ENCODE measurements at regions not wholly inside any gene's neighbourhood (a gene's known extent, or its start where the extent isn't known, plus 50 kb on each side); places are given as distances from the start of the nearest gene placed in this dataset.

- no peak for FAIRE-seq
- no peak for TF ChIP-seq CTCF (IDR thresholded peaks at IDR 0.05; ENCODE audit: insufficient read depth, low read length, severe bottlenecking)
- Histone ChIP-seq H3K36me3 (ENCODE audit: control insufficient read depth, insufficient read depth, low read length) (no peaks in the 10 kb centered on the region), H3K27me3 (ENCODE audit: control insufficient read depth, insufficient read depth, low read length) (no peaks in the 10 kb centered on the region), H3K4me3 (ENCODE audit: low read depth, low read length) (no peak overlapping the region)
- DNase-seq (ENCODE audit: low read depth) = peak; percentile 28
Observed at GRCh38 chrX:39898147-39898546, 199.6 kb downstream of the BCOR start.

- FAIRE-seq (no peak), DNase-seq (ENCODE audit: low read depth) (no peak)
- no peaks in the 10 kb centered on the region for H3K27me3 ChIP-seq (ENCODE audit: control insufficient read depth, insufficient read depth, low read length)
- no peak for TF ChIP-seq CTCF (IDR thresholded peaks at IDR 0.05; ENCODE audit: insufficient read depth, low read length, severe bottlenecking)
- no peaks in the 10 kb centered on the region for H3K36me3 ChIP-seq (ENCODE audit: control insufficient read depth, insufficient read depth, low read length)
- no peak overlapping the region for H3K4me3 ChIP-seq (ENCODE audit: low read depth, low read length)
Observed at GRCh38 chrX:39899059-39899458, 198.7 kb downstream of the BCOR start.

GRCh38 chrX:39899856-39900776, 197.6 kb downstream of the BCOR start:
- Histone ChIP-seq H3K36me3 (ENCODE audit: control insufficient read depth, insufficient read depth, low read length) (no peaks in the 10 kb centered on the region), H3K4me3 (ENCODE audit: low read depth, low read length) (no peak overlapping the region), H3K27me3 (ENCODE audit: control insufficient read depth, insufficient read depth, low read length) (no peaks in the 10 kb centered on the region)
- no peak for TF ChIP-seq CTCF (IDR thresholded peaks at IDR 0.05; ENCODE audit: insufficient read depth, low read length, severe bottlenecking)
- FAIRE-seq (no peak), DNase-seq (ENCODE audit: low read depth) (peak; percentile 74)

GRCh38 chrX:39900777-39901170, 197.0 kb downstream of the BCOR start:
- no peak for FAIRE-seq
- no peak overlapping the region for H3K4me3 ChIP-seq (ENCODE audit: low read depth, low read length)
- no peaks in the 10 kb centered on the region for H3K36me3 ChIP-seq (ENCODE audit: control insufficient read depth, insufficient read depth, low read length)
- TF ChIP-seq CTCF (IDR thresholded peaks at IDR 0.05; ENCODE audit: insufficient read depth, low read length, severe bottlenecking) = no peak
- no peak for DNase-seq (ENCODE audit: low read depth)
- no peaks in the 10 kb centered on the region for H3K27me3 ChIP-seq (ENCODE audit: control insufficient read depth, insufficient read depth, low read length)

- peak; percentile 31 for DNase-seq (ENCODE audit: low read depth)
- no peaks in the 10 kb centered on the region for H3K27me3 ChIP-seq (ENCODE audit: control insufficient read depth, insufficient read depth, low read length)
- H3K36me3 ChIP-seq (ENCODE audit: control insufficient read depth, insufficient read depth, low read length) = no peaks in the 10 kb centered on the region
- TF ChIP-seq CTCF (IDR thresholded peaks at IDR 0.05; ENCODE audit: insufficient read depth, low read length, severe bottlenecking) = no peak
- FAIRE-seq = no peak
- no peak overlapping the region for H3K4me3 ChIP-seq (ENCODE audit: low read depth, low read length)
Observed at GRCh38 chrX:39903343-39903742, 194.4 kb downstream of the BCOR start.
